ENCODE measurements at regions not wholly inside any gene's neighbourhood (a gene's known extent, or its start where the extent isn't known, plus 50 kb on each side); places are given as distances from the start of the nearest gene placed in this dataset.

GRCh38 chr11:129722529-129722928, 93.1 kb upstream of the TMEM45B start:
- no TSS peak for BruUV-seq (replicated peaks)
- WGBS (ENCODE audit: insufficient coverage, low coverage, missing lambda C conversion rate), result 2% methylated on average over 6 of the region's 6 CpGs
- no peaks in the 10 kb centered on the region for H4K20me1 ChIP-seq (replicated peaks; ENCODE audit: control insufficient read depth, insufficient read depth, low read length)
- ATAC-seq (no peak; the same call in 2 of the 3 replicates), FAIRE-seq (no peak), DNase-seq (ENCODE audit: extremely low read depth in 1 of 4, low spot score in 3 of 4) (no peak)
- H3K79me2 ChIP-seq (ENCODE audit: control insufficient read depth, insufficient read depth, low read length), result no peaks in the 10 kb centered on the region
- H3K4me2 ChIP-seq (ENCODE audit: insufficient read depth, low read length), result no peak overlapping the region
- no peak overlapping the region for H3K9ac ChIP-seq (ENCODE audit: insufficient read depth in 1 of 2, low read depth in 2 of 2, low read length in 2 of 2)
- H2AFZ ChIP-seq (ENCODE audit: low read depth, low read length), result no peak overlapping the region
- intact Hi-C loops (cut with micrococcal nuclease) (no loop called here), in situ Hi-C loops (cut with MboI) (no loop called here)
- no peak overlapping the region for H3K27ac ChIP-seq (ENCODE audit: extremely low read depth, low read depth, low read length)
- H3K36me3 ChIP-seq (ENCODE audit: control insufficient read depth, insufficient read depth, low read length), result no peaks in the 10 kb centered on the region
- H3K9me1 ChIP-seq (ENCODE audit: control insufficient read depth, insufficient read depth, low read length), result no peaks in the 10 kb centered on the region
- POLR2A ChIA-PET, result no interaction called here
- CTCF ChIA-PET (ENCODE audit: low intra/inter-chr PET ratio), result no interaction called here
- no peaks in the 10 kb centered on the region for H3K4me1 ChIP-seq (replicated peaks in 1 of 2; ENCODE audit: control insufficient read depth in 2 of 2, insufficient read depth in 2 of 2, low read length in 2 of 2)
- H3K4me3 ChIP-seq, result no peak overlapping the region
- H3K9me3 ChIP-seq (replicated peaks; ENCODE audit: control insufficient read depth, insufficient read depth, low read depth, low read length), result no peaks in the 10 kb centered on the region
- H3K27me3 ChIP-seq (ENCODE audit: control insufficient read depth in 2 of 2, insufficient read depth in 2 of 2, low read length in 2 of 2), result peaks cover 17 to 44% of the 10 kb centered on the region in 2 experiments; a peak in 4 of 5 replicates
- TF ChIP-seq DEAF1 (CRISPR knock-in tag; IDR thresholded peaks at IDR 0.05) (no peak), ID3 (CRISPR knock-in tag; IDR thresholded peaks at IDR 0.05) (no peak), ID3 (tag; IDR thresholded peaks at IDR 0.05) (no peak), ETS2 (tag; IDR thresholded peaks at IDR 0.05; ENCODE audit: borderline replicate concordance, poor library complexity, severe bottlenecking) (no peak), SRF (CRISPR knock-in tag; IDR thresholded peaks at IDR 0.05) (no peak), E2F1 (CRISPR knock-in tag; IDR thresholded peaks at IDR 0.05) (no peak), GTF2B (IDR thresholded peaks at IDR 0.05; ENCODE audit: extremely low read depth, insufficient read length) (no peak), ZBTB43 (CRISPR knock-in tag; IDR thresholded peaks at IDR 0.05) (no peak), ESRRB (CRISPR knock-in tag; IDR thresholded peaks at IDR 0.05; ENCODE audit: borderline replicate concordance) (no peak), ELK1 (CRISPR knock-in tag; IDR thresholded peaks at IDR 0.05) (no peak), HDAC2 (IDR thresholded peaks at IDR 0.05) (no peak), ZNF77 (CRISPR knock-in tag; IDR thresholded peaks at IDR 0.05) (no peak), E2F4 (CRISPR knock-in tag; IDR thresholded peaks at IDR 0.05; ENCODE audit: low read depth) (no peak), RBM17 (IDR thresholded peaks at IDR 0.05; ENCODE audit: borderline replicate concordance, low read depth, low read length) (no peak), TEAD2 (tag; IDR thresholded peaks at IDR 0.05) (no peak)

Measured in K562 (cell line).